ENCODE measurements at regions not wholly inside any gene's neighbourhood (a gene's known extent, or its start where the extent isn't known, plus 50 kb on each side); places are given as distances from the start of the nearest gene placed in this dataset.

GRCh38 chr12:107344035-107344808 is 250.9 kb upstream of the CRY1 start:
- DNase-seq (ENCODE audit: low read depth, low spot score) = peak; percentile 71

- no peak for DNase-seq (ENCODE audit: low read depth, low spot score)
Measured at GRCh38 chr12:107347261-107347660, 253.9 kb upstream of the CRY1 start.

- DNase-seq (ENCODE audit: low read depth, low spot score) = peak; percentile 91
Measured at GRCh38 chr12:107349008-107349747, 255.8 kb upstream of the CRY1 start.

- no peak for DNase-seq (ENCODE audit: low read depth, low spot score)
Measured at GRCh38 chr12:107349839-107350238, 256.5 kb upstream of the CRY1 start.

- DNase-seq (ENCODE audit: low read depth, low spot score) = no peak
Measured at GRCh38 chr12:107351109-107351508, 257.8 kb upstream of the CRY1 start.

GRCh38 chr12:107351713-107352112 is 258.4 kb upstream of the CRY1 start:
- no peak for DNase-seq (ENCODE audit: low read depth, low spot score)

- no peak for DNase-seq (ENCODE audit: low read depth, low spot score)
Measured at GRCh38 chr12:107352347-107353081, 259.2 kb upstream of the CRY1 start.

- no peak for DNase-seq (ENCODE audit: low read depth, low spot score)
Measured at GRCh38 chr12:107353312-107353711, 260.0 kb upstream of the CRY1 start.

- no peak for DNase-seq (ENCODE audit: low read depth, low spot score)
Measured at GRCh38 chr12:107355004-107355565, 261.7 kb upstream of the CRY1 start.

GRCh38 chr12:107355612-107356011 is 262.3 kb upstream of the CRY1 start:
- no peak for DNase-seq (ENCODE audit: low read depth, low spot score)

GRCh38 chr12:107356266-107356936 is 263.1 kb upstream of the CRY1 start:
- peak; percentile 76 for DNase-seq (ENCODE audit: low read depth, low spot score)

GRCh38 chr12:107356937-107357295 is 263.6 kb upstream of the CRY1 start:
- DNase-seq (ENCODE audit: low read depth, low spot score) = no peak

GRCh38 chr12:107359382-107359781 is 266.0 kb upstream of the CRY1 start:
- DNase-seq (ENCODE audit: low read depth, low spot score) = peak; percentile 45

GRCh38 chr12:107360033-107360432 is 266.7 kb upstream of the CRY1 start:
- no peak for DNase-seq (ENCODE audit: low read depth, low spot score)

- no peak for DNase-seq (ENCODE audit: low read depth, low spot score)
Measured at GRCh38 chr12:107360482-107360881, 267.1 kb upstream of the CRY1 start.

GRCh38 chr12:107361970-107362369 is 268.6 kb upstream of the CRY1 start:
- no peak for DNase-seq (ENCODE audit: low read depth, low spot score)

- DNase-seq (ENCODE audit: low read depth, low spot score) = no peak
Measured at GRCh38 chr12:107362960-107363359, 269.6 kb upstream of the CRY1 start.

- DNase-seq (ENCODE audit: low read depth, low spot score) = no peak
Measured at GRCh38 chr12:107364875-107365518, 271.6 kb upstream of the CRY1 start.

GRCh38 chr12:107365703-107366102 is 272.4 kb upstream of the CRY1 start:
- no peak for DNase-seq (ENCODE audit: low read depth, low spot score)

- no peak for DNase-seq (ENCODE audit: low read depth, low spot score)
Measured at GRCh38 chr12:107366322-107366721, 273.0 kb upstream of the CRY1 start.

- no peak for DNase-seq (ENCODE audit: low read depth, low spot score)
Measured at GRCh38 chr12:107368586-107368985, 275.2 kb upstream of the CRY1 start.

Data from astrocyte of the hippocampus (primary cell).